Body of pancreas (tissue), 4 donors: ENCODE measurements at regions not wholly inside any gene's neighbourhood (a gene's known extent, or its start where the extent isn't known, plus 50 kb on each side); places are given as distances from the start of the nearest gene placed in this dataset.

Experiments used
- ATAC-seq: fragments of 150-250 bp; one replicate; pipeline ENCODE4 v1.9.1; 2016
- DNase-seq, 4 donors: peaks; one replicate each; pipeline ENCODE4 v3.0.0-alpha.2; 2019
- H3K27ac ChIP-seq, 4 donors: fragments of 200-600 bp; sonication (generic); 1 replicate in 3 of 4; 2 replicates in 1 of 4; pipeline versions ENCODE4 v1.5.1 to v1.6.1; 2016 to 2019; ENCODE audit warnings: mild to moderate bottlenecking in 1 of 4, mixed read lengths in 1 of 4, moderate library complexity in 1 of 4
- H3K27me3 ChIP-seq, 2 donors: fragments of 200-600 bp; sonication (generic); one replicate each; pipeline ENCODE4 v1.6.0; 2016; ENCODE audit warnings: mild to moderate bottlenecking in 1 of 2
- H3K36me3 ChIP-seq, 2 donors: fragments of 200-600 bp; sonication (generic); replicated peaks in 1 of 2; 2 replicates each; pipeline ENCODE4 v1.5.1; 2016; ENCODE audit warnings: low read depth in 2 of 2; ENCODE audit not compliant: insufficient read depth in 1 of 2
- H3K4me1 ChIP-seq: fragments of 200-600 bp; sonication (generic); one replicate; pipeline ENCODE4 v1.6.0; 2016
- H3K4me3 ChIP-seq, 2 donors: fragments of 200-600 bp; sonication (generic); 1 replicate in 1 of 2; 2 replicates in 1 of 2; pipeline ENCODE4 v1.5.1; 2016 to 2019
- H3K9me3 ChIP-seq, 3 donors: fragments of 200-600 bp; sonication (generic); 1 replicate in 2 of 3; 2 replicates in 1 of 3; pipeline ENCODE4 v1.5.1; 2016
- POLR2A ChIP-seq, 3 donors: fragments of 450-650 bp; IDR thresholded peaks; one replicate each; pipeline ENCODE4 v1.6.1; 2016; ENCODE audit warnings: antibody characterized with exemption in 3 of 3, mild to moderate bottlenecking in 2 of 3
- WGBS, 2 donors: methylation state at CpG; one replicate each; pipeline ENCODE4 v1.1.5; 2017; 5-methylcytosine and 5-hydroxymethylcytosine counted together
- intact Hi-C: fragments of 100-400 bp; cut with DNase I; formaldehyde crosslinking; loops from one replicate; pipeline ENCODE4 v1.15.1; 2023
- TF ChIP-seq, protein P1 (sequence below), 7 experiments: fragments of 450-650 bp in 4 of 7; fragments of 200-600 bp in 3 of 7; sonication (generic) in 3 of 7; IDR thresholded peaks; one replicate each; pipeline ENCODE4 v1.5.1; 2016 to 2019; ENCODE audit warnings: antibody characterized with exemption in 7 of 7

DNA sequence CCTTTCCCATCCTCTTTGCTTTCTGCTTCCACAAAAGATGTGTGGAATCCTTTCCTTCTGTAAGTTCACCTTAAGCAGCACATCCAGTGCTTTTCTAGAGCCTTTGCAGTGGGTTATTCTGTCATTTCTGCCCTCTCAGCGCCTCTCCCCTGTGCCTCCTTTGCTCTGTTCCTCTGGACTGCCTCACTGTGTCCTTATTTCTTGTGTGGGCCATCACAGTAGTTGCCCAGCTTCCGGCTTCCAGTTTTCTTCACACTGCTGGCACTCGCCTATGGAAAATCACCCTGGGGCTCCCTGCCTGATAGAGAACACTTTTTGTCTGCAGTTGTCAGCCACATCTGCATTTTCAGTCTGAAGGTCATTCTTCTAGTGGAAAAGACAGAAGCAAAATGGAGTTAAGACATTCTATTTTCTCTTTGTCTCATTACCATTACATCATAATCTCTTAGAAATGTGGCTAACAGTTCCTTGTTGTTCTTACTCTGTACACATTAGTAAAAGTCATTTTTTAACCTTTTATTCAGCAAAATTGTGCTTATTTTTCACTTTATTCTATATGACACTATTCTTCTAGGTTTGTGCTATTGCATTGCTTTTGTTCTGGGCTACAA, 64.1 kb upstream of the ZNF608 start:
- intact Hi-C loops: no loop called here
- ATAC-seq: no peak
- no peaks in the 10 kb centered on the region for H3K27me3 ChIP-seq

DNA sequence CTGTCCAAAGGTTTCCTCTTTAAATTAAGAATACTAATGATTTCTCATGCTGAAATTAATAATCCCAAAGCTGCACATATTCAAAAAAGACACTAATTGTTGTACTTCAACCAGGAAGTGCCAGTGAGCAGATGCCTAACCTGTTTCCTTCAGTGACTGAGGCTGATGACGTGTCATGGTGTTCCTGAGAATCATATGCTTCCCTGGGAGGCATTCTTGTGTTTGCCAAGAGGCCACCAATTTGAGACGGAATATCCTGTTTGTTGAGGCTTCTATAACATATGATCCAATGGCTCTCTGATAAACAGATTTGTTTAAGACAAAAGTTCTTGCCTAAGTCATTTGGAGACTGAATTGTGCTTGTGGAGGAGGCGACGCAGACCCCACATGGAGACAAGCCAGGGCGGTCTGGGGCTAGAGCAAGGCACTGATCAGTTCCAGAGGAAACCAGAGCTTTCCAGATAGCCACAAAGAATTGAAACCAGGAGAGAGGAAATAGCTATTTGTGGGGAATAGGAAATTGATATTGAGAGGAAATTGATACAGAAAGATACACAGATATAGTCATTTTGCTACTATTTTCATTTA, 66.4 kb upstream of the ZNF608 start:
- H3K4me3 ChIP-seq: no peak overlapping the region
- peak in 1 of 4 donors; percentile 27 for DNase-seq
- no peak for ATAC-seq
- WGBS, 2 donors: 77 to 82% methylated on average over 5 of the region's 5 CpGs
- intact Hi-C loops: no loop called here
- H3K27ac ChIP-seq: no peak overlapping the region
- TF ChIP-seq, protein P1, sequence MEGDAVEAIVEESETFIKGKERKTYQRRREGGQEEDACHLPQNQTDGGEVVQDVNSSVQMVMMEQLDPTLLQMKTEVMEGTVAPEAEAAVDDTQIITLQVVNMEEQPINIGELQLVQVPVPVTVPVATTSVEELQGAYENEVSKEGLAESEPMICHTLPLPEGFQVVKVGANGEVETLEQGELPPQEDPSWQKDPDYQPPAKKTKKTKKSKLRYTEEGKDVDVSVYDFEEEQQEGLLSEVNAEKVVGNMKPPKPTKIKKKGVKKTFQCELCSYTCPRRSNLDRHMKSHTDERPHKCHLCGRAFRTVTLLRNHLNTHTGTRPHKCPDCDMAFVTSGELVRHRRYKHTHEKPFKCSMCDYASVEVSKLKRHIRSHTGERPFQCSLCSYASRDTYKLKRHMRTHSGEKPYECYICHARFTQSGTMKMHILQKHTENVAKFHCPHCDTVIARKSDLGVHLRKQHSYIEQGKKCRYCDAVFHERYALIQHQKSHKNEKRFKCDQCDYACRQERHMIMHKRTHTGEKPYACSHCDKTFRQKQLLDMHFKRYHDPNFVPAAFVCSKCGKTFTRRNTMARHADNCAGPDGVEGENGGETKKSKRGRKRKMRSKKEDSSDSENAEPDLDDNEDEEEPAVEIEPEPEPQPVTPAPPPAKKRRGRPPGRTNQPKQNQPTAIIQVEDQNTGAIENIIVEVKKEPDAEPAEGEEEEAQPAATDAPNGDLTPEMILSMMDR (IDR thresholded peaks at IDR 0.05): no peak
- no peak for TF ChIP-seq POLR2A (IDR thresholded peaks at IDR 0.05)
- H3K27me3 ChIP-seq: no peaks in the 10 kb centered on the region
- no peaks in the 10 kb centered on the region for H3K36me3 ChIP-seq
- no peaks in the 10 kb centered on the region for H3K9me3 ChIP-seq
- H3K4me1 ChIP-seq: no peaks in the 10 kb centered on the region

More for the DNA sequence above, 64.1 kb upstream of the ZNF608 start:
- H3K4me3 ChIP-seq: no peak overlapping the region
- H3K9me3 ChIP-seq: no peaks in the 10 kb centered on the region
- WGBS, 2 donors: 75 to 81% methylated on average over 3 of the region's 3 CpGs
- H3K36me3 ChIP-seq: no peaks in the 10 kb centered on the region
- peaks cover 7% of the 10 kb centered on the region for H3K4me1 ChIP-seq
- H3K27ac ChIP-seq: no peak overlapping the region
- no peak for DNase-seq
- TF ChIP-seq, protein P1 (IDR thresholded peaks at IDR 0.05): no peak
- TF ChIP-seq POLR2A (IDR thresholded peaks at IDR 0.05): no peak

DNA sequence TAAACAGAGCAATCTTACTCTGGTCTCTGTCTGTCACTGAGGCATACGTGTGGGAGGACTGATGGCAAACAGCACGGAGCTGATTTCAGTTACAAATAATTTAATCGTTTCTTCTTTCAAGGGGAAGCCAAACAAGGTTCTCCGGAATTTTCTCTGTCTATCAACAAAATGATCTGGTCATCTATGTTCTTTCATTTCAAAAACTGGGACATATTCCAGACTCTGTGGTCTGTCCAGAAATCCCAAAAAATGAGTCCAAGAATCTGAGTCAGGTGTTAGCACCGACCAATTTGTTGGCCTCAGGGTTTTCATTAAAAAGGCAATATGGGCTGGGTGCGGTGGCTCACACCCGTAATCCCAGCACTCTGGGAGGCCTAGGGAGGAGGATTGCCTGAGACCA, 69.9 kb upstream of the ZNF608 start:
- Histone ChIP-seq H3K4me1 (no peaks in the 10 kb centered on the region), H3K4me3 (no peak overlapping the region), H3K27me3 (no peaks in the 10 kb centered on the region), H3K27ac (no peak overlapping the region), H3K9me3 (no peaks in the 10 kb centered on the region), H3K36me3 (no peaks in the 10 kb centered on the region)
- ATAC-seq (no peak), DNase-seq (no peak)
- WGBS, 2 donors: 87 to 89% methylated on average over 7 of the region's 7 CpGs
- intact Hi-C loops: no loop called here
- TF ChIP-seq POLR2A (IDR thresholded peaks at IDR 0.05): no peak
- TF ChIP-seq, protein P1 (IDR thresholded peaks at IDR 0.05): no peak

DNA sequence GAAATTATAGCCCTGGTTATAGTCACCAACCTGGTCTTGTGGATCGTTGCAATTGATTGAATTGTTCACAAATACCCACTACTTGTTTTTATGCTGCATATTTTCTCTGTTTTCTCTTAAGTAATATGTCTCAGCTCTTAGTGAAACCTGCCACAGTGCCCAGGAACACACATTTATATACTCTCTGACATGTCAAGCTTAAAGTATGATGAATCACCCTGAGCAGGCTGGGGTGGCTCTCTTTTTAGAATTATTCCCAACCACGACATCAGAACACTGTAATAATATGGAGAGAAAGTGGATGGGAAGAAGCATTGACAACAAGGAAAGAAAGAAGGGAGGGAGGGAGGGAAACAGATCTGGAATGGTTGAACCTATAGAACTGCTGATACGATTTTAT, 72.8 kb upstream of the ZNF608 start:
- Histone ChIP-seq H3K4me1 (peaks cover 14% of the 10 kb centered on the region), H3K27me3 (no peaks in the 10 kb centered on the region), H3K27ac (no peak overlapping the region), H3K9me3 (no peaks in the 10 kb centered on the region), H3K36me3 (no peaks in the 10 kb centered on the region), H3K4me3 (no peak overlapping the region)
- WGBS, 2 donors: 80 to 82% methylated on average over 3 of the region's 3 CpGs
- ATAC-seq (no peak), DNase-seq (no peak)
- intact Hi-C loops: no loop called here
- TF ChIP-seq, protein P1 (IDR thresholded peaks at IDR 0.05): no peak
- no peak for TF ChIP-seq POLR2A (IDR thresholded peaks at IDR 0.05)

DNA sequence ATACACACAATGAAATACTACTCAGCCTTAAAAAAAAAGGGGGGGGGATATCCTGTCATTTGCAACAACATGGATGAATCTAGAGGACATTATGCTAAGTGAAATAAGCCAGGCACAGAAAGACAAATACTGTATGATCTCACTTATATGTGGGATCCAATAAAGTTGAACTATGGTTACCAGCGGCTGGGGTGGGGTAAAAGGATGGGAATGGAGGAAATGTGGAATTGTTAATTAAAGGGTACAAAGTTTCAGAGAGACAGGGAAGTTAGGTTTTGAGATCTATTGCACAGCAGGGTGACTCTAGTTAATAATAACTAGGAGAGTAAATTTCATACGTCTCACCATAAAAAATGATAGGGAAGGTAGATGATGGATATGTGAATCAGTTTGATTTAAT, 76.2 kb upstream of the ZNF608 start:
- no peak overlapping the region for H3K4me3 ChIP-seq
- H3K4me1 ChIP-seq: peaks cover 29% of the 10 kb centered on the region
- no peaks in the 10 kb centered on the region for H3K36me3 ChIP-seq
- no peaks in the 10 kb centered on the region for H3K9me3 ChIP-seq
- WGBS, 2 donors: 80 to 83% methylated on average over 2 of the region's 2 CpGs
- ATAC-seq (no peak), DNase-seq (no peak)
- H3K27me3 ChIP-seq: no peaks in the 10 kb centered on the region
- intact Hi-C loops: no loop called here
- no peak overlapping the region for H3K27ac ChIP-seq
- TF ChIP-seq POLR2A (IDR thresholded peaks at IDR 0.05): no peak
- TF ChIP-seq, protein P1 (IDR thresholded peaks at IDR 0.05): no peak
